Heart right ventricle (tissue), 16 donors: ENCODE measurements at regions not wholly inside any gene's neighbourhood (a gene's known extent, or its start where the extent isn't known, plus 50 kb on each side); places are given as distances from the start of the nearest gene placed in this dataset.

Experiments used
- ATAC-seq, 8 donors: fragments of 200-7000 bp; cut with Tn5 transposase; one replicate each; pipeline ENCODE4 v1.9.1; 2020; ENCODE audit warnings: mild to moderate bottlenecking in 8 of 8, moderate library complexity in 8 of 8, moderate number of reproducible peaks in 1 of 8
- DNase-seq, 2 donors: peaks; one replicate each; pipeline ENCODE4 v3.0.0-alpha.2; 2020
- H3K27ac ChIP-seq, 10 donors: fragments of 200-600 bp; sonication (generic) in 2 of 10; one replicate each; pipeline versions ENCODE4 v1.5.0 to v1.8.0; 2020 to 2022; ENCODE audit warnings: mild to moderate bottlenecking in 3 of 10
- H3K27me3 ChIP-seq, 7 donors: fragments of 200-600 bp; one replicate each; pipeline ENCODE4 v1.8.0; 2021 to 2022; ENCODE audit warnings: mild to moderate bottlenecking in 2 of 7
- H3K36me3 ChIP-seq, 9 donors: fragments of 200-600 bp; sonication (generic) in 1 of 9; one replicate each; pipeline versions ENCODE4 v1.5.0 to v1.8.0; 2020 to 2022; ENCODE audit warnings: mild to moderate bottlenecking in 2 of 9
- H3K4me1 ChIP-seq, 9 donors: fragments of 200-600 bp; sonication (generic) in 1 of 9; one replicate each; pipeline versions ENCODE4 v1.5.0 to v1.8.0; 2020 to 2022; ENCODE audit warnings: mild to moderate bottlenecking in 4 of 9
- H3K4me3 ChIP-seq, 10 donors: fragments of 200-600 bp; sonication (generic) in 2 of 10; one replicate each; pipeline versions ENCODE4 v1.5.0 to v1.8.0; 2020 to 2022; ENCODE audit warnings: mild to moderate bottlenecking in 7 of 10, moderate library complexity in 2 of 10
- H3K9me3 ChIP-seq, 11 donors: fragments of 200-600 bp in 10 of 11; sonication (generic) in 2 of 11; one replicate each; pipeline versions ENCODE4 v1.5.0 to v1.8.0; 2013 to 2022; ENCODE audit warnings: mild to moderate bottlenecking in 2 of 11, control low read depth in 1 of 11, moderate library complexity in 1 of 11
- CTCF ChIP-seq, 9 donors: fragments of 200-600 bp; sonication (generic) in 2 of 9; IDR thresholded peaks; one replicate each; pipeline versions ENCODE4 v1.5.0 to v1.8.0; 2021 to 2022; ENCODE audit warnings: antibody characterized with exemption in 9 of 9, mild to moderate bottlenecking in 5 of 9, moderate library complexity in 1 of 9
- WGBS, 2 donors: extraction: QIAGEN DNeasy Blood & Tissue Kit; methylation state at CpG; one replicate each; pipeline ENCODE4 v1.1.7; 2013; ENCODE audit warnings: inconsistent platforms in 1 of 2; 5-methylcytosine and 5-hydroxymethylcytosine counted together
- intact Hi-C, 10 donors: fragments of 100-400 bp; cut with DNase I; formaldehyde crosslinking; loops; one replicate each; pipeline versions ENCODE4 v1.11.1 to v1.14.2; 2022
- donor health status: Arrhythmogenic right ventricular cardiomyopathy.
- donor health status: ischemic (EF 13 %, LVEDD 7.1; RV severe dilation, severe dysfunction).
- donor health status: healthy with polysubstance abuse.
- donor health status: DM: no; HTN: yes; CAD: no.
- donor health status: DM: no; HTN: no; CAD: no.
- donor health status: ischemic (EF 25% LVEDD 6.9; RV normal size, moderate dysfunction).
- donor health status: ischemic (EF 25% LVEDD 5.7; RV mildly dilated, moderate dysfunction).
- donor health status: healthy.
- donor health status: DM: yes; HTN: yes; CAD: no.
- donor health status: Ischemic cardiomyopathy.
- donor health status: ischemic (EF 35%, LVEDD 5.7; RV mildly dilated, moderate dysfunction).
- donor health status: nonischemic (EF 11% LVEDD 7.7; RV severe dilation, severe dysfunction).
- donor health status: DM: yes; HTN: yes; CAD: no.
- donor health status: PGD.
- donor health status: ischemic (EF 29% LVEDD 5.4; RV normal size, mild dysfunction).
- donor health status: nonischemic (EF 23%, LVEDD 6.1; RV moderate dilation, normal function).

GRCh38 chr2:100755441-100755840 is 64.5 kb upstream of the NPAS2 start:
- no peaks in the 10 kb centered on the region for H3K36me3 ChIP-seq
- H3K27ac ChIP-seq: no peak overlapping the region
- WGBS, 2 donors: 64 to 66% methylated on average over 2 of the region's 2 CpGs
- no peaks in the 10 kb centered on the region for H3K27me3 ChIP-seq
- peaks cover 0 to 4% (median 0%) of the 10 kb centered on the region in 11 donors for H3K9me3 ChIP-seq
- H3K4me1 ChIP-seq: peaks cover 0 to 42% (median 19%) of the 10 kb centered on the region in 9 donors
- no peak for DNase-seq
- no peak for TF ChIP-seq CTCF (IDR thresholded peaks at IDR 0.05)
- ATAC-seq: no peak
- no peak overlapping the region for H3K4me3 ChIP-seq
- intact Hi-C loops: no loop called here

GRCh38 chr2:100756704-100757103 is 63.2 kb upstream of the NPAS2 start:
- Histone ChIP-seq H3K9me3 (no peaks in the 10 kb centered on the region), H3K4me3 (no peak overlapping the region), H3K4me1 (peaks cover 0 to 35% (median 14%) of the 10 kb centered on the region in 9 donors), H3K27me3 (no peaks in the 10 kb centered on the region), H3K27ac (no peak overlapping the region), H3K36me3 (no peaks in the 10 kb centered on the region)
- 42 to 44% methylated on average over 1 of the region's 1 CpG for WGBS, 2 donors
- TF ChIP-seq CTCF (IDR thresholded peaks at IDR 0.05): no peak
- intact Hi-C loops: no loop called here
- ATAC-seq: no peak
- no peak for DNase-seq

GRCh38 chr2:100757621-100758394 is 62.1 kb upstream of the NPAS2 start:
- no peak overlapping the region for H3K4me3 ChIP-seq
- no peaks in the 10 kb centered on the region for H3K27me3 ChIP-seq
- H3K4me1 ChIP-seq: peaks cover 0 to 24% (median 10%) of the 10 kb centered on the region in 9 donors
- ATAC-seq (peak in 2 of 8 donors; percentile 41 to 46), DNase-seq (no peak)
- H3K36me3 ChIP-seq: no peaks in the 10 kb centered on the region
- intact Hi-C loops: no loop called here
- H3K27ac ChIP-seq: peak overlapping the region in 1 of 10 donors; percentile 5
- H3K9me3 ChIP-seq: no peaks in the 10 kb centered on the region
- WGBS, 2 donors: 71 to 72% methylated on average over 6 of the region's 6 CpGs
- TF ChIP-seq CTCF (IDR thresholded peaks at IDR 0.05): no peak

- Histone ChIP-seq H3K4me1 (peaks cover 0 to 13% (median 0%) of the 10 kb centered on the region in 9 donors), H3K27me3 (no peaks in the 10 kb centered on the region), H3K4me3 (no peak overlapping the region), H3K36me3 (no peaks in the 10 kb centered on the region), H3K9me3 (no peaks in the 10 kb centered on the region), H3K27ac (no peak overlapping the region)
- no peak for TF ChIP-seq CTCF (IDR thresholded peaks at IDR 0.05)
- ATAC-seq: no peak
- no peak for DNase-seq
- 88 to 92% methylated on average over 4 of the region's 4 CpGs for WGBS, 2 donors
- intact Hi-C loops: no loop called here
These were observed 60.0 kb upstream of the NPAS2 start for GRCh38 chr2:100759901-100760300.
